HG03095 (cell line): ENCODE measurements at regions not wholly inside any gene's neighbourhood (a gene's known extent, or its start where the extent isn't known, plus 50 kb on each side); places are given as distances from the start of the nearest gene placed in this dataset.

Source experiments
- ATAC-seq: cut with Tn5 transposase; IDR thresholded peaks from one replicate; pipeline ENCODE4 v1.9.1; 2021; ENCODE audit warnings: moderate library complexity; ENCODE audit not compliant: unreplicated experiment

GRCh38 chr4:166460769-166461550, 587.9 kb downstream of the TLL1 start:
- ATAC-seq, result no peak

- ATAC-seq, result no peak
These were observed 608.0 kb downstream of the TLL1 start for GRCh38 chr4:166481055-166481454.

- ATAC-seq, result no peak
These were observed 608.7 kb downstream of the TLL1 start for GRCh38 chr4:166481739-166482138.

GRCh38 chr4:166482758-166483157, 609.7 kb downstream of the TLL1 start:
- ATAC-seq, result no peak

GRCh38 chr4:166491635-166492034, 618.6 kb downstream of the TLL1 start:
- ATAC-seq, result no peak

GRCh38 chr4:166493924-166494345, 620.9 kb downstream of the TLL1 start:
- no peak for ATAC-seq

GRCh38 chr4:166498546-166498945, 625.5 kb downstream of the TLL1 start:
- ATAC-seq, result no peak

DNA sequence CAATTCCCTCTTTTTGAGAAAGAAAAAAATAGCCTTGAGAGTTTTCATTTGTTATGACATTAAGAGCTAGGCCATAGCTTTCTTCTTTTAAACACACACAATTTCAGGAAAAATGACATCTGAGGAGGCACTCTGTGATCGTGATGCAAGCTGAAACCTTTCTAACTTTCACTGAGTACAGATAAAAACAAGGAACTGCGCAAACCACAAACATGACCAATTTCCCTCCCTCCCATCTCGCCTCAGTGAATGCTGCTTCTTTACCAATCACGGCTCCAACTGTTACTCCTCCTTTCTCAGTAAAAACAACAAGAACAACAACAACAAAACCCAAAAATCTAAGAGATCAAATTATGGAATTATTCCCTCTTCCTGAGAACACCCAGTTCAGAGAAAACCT, 626.8 kb downstream of the TLL1 start:
- ATAC-seq, result no peak

- ATAC-seq, result no peak
These were observed 628.9 kb downstream of the TLL1 start for GRCh38 chr4:166501941-166502382.

GRCh38 chr4:166502660-166503059, 629.6 kb downstream of the TLL1 start:
- no peak for ATAC-seq

GRCh38 chr4:166506051-166506450, 633.0 kb downstream of the TLL1 start:
- no peak for ATAC-seq

DNA sequence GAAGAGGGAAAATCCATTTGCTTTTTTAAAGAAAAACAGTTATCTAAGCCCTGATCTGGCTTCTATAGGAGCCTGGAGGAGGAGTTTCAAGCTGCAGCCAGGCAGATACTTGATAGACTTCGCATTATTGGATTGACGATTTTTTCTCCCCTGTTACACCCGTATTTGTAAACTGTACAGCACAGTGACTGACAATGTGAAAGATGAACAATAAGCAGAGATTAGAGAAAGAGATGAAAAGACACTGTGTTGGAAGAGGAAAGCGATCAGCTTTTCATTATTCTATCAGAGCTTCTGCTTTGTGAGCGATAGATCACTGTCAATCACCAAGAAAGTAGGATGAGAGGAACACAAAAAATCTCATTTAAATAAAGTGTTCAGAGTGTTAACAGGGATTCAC, 639.2 kb downstream of the TLL1 start:
- no peak for ATAC-seq

GRCh38 chr4:166518315-166518714, 645.3 kb downstream of the TLL1 start:
- no peak for ATAC-seq

GRCh38 chr4:166518776-166519175, 645.7 kb downstream of the TLL1 start:
- ATAC-seq, result no peak

- ATAC-seq, result no peak
These were observed 646.7 kb downstream of the TLL1 start for GRCh38 chr4:166519774-166520173.

DNA sequence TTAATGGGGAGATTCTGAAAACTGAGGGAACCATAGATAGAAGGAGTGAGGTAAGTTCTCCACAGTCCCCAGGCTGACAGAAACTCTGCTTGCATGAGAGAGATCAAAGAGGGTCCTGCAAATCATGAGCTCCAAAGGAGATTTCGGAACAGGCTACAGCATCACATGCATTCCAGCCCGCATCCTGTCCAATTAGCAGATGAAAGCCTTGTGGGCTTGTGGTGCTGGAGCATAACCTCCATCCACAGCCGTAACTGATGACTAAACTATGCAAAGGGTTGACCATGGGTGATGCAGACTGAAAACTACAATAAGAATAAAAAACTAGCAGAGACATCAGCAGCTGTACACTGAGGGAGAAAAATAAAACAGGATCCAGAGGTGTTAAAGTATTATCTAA, 654.5 kb downstream of the TLL1 start:
- no peak for ATAC-seq

DNA sequence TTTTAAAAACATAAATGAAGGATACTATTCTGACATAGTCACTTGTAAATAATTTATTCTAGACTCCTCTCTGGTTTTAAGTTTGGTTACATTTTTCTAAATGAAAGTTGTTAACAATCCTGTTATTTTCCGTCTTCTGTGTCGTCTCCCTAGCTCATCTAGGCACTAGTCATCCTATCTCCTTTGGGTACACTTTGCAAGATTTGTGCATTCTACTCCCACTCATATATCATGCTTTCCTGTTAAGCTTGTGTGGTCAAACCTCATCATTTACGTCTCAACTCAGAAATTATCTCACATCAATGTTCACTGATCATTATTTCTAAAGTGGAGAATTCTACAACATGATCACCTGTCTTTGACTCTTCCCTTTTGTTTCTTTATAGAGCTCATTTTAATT, 658.7 kb downstream of the TLL1 start:
- ATAC-seq, result no peak

GRCh38 chr4:166535865-166536264, 662.8 kb downstream of the TLL1 start:
- ATAC-seq, result no peak

GRCh38 chr4:166538491-166539005, 665.5 kb downstream of the TLL1 start:
- ATAC-seq, result no peak

GRCh38 chr4:166546009-166546408, 673.0 kb downstream of the TLL1 start:
- ATAC-seq, result no peak

DNA sequence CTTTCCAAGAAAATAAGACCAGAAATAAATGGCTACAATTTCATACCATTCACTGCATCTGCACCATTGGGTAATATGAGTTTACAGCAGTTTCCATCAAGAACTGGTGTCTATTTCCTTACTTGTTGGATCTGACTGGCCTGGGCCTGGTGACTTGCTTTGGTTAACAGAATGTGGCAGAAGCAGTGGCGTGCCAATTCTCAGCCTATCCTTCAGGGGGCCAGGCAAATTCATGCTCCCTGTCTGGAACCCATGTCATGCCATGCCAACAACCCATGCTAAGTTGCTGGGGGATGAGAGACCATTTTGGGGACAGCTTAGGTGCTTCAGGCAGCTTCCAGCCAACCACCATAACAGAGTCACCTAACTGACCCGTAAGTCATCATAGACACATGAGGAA, 656.7 kb downstream of the SPOCK3 start:
- no peak for ATAC-seq

- ATAC-seq, result no peak
These were observed 648.8 kb downstream of the SPOCK3 start for GRCh38 chr4:166585491-166585890.
